Left ventricle myocardium inferior (tissue), 1 donor: ENCODE measurements at regions not wholly inside any gene's neighbourhood (a gene's known extent, or its start where the extent isn't known, plus 50 kb on each side); places are given as distances from the start of the nearest gene placed in this dataset.

Experiments
- DNase-seq: peaks from one replicate; pipeline ENCODE4 v3.0.0-alpha.2; 2020
- H3K27ac ChIP-seq: fragments of 200-600 bp; replicated peaks from 2 replicates; pipeline ENCODE4 v1.8.0; 2021
- H3K27me3 ChIP-seq: fragments of 200-600 bp; 2 replicates; pipeline ENCODE4 v1.8.0; 2021; ENCODE audit warnings: low read depth
- H3K36me3 ChIP-seq: fragments of 200-600 bp; 2 replicates; pipeline ENCODE4 v1.8.0; 2021
- H3K4me1 ChIP-seq: fragments of 200-600 bp; 2 replicates; pipeline ENCODE4 v1.8.0; 2021
- H3K4me3 ChIP-seq: fragments of 200-600 bp; 2 replicates; pipeline ENCODE4 v1.8.0; 2021; ENCODE audit warnings: mild to moderate bottlenecking, moderate library complexity
- H3K9me3 ChIP-seq: fragments of 200-600 bp; replicated peaks from 2 replicates; pipeline ENCODE4 v1.8.0; 2021
- CTCF ChIP-seq: fragments of 200-600 bp; IDR thresholded peaks from 2 replicates; pipeline ENCODE4 v1.8.0; 2021; ENCODE audit warnings: antibody characterized with exemption, mild to moderate bottlenecking, borderline replicate concordance
- intact Hi-C: fragments of 100-400 bp; cut with micrococcal nuclease; formaldehyde crosslinking; loops from one replicate; pipeline ENCODE4 v1.11.0; 2022
- donor health status: DM: no; HTN: yes; CAD: no; lungs with severe emphysema.

DNA sequence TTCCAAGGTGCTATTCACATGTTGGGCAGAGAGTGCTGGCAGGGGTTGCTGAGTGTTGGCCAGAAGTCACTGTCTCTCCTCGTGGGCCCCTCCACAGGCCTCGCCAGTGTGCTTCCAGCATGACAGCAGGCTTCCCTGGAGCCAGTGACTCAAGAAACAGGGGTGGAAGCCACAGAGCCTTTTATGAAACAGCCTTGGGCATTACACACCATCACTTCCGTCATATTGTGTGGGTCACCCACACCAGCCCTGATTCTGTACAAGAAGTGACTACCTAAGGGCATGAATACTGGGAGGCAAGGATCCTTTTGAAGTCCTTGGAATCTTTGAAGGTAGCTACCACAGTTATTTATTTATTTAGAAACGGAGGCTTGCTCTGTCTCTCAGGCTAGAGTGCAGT, 177.6 kb upstream of the UBE3A start:
- no peaks in the 10 kb centered on the region for H3K9me3 ChIP-seq
- H3K4me3 ChIP-seq, result no peak overlapping the region
- no peaks in the 10 kb centered on the region for H3K27me3 ChIP-seq
- H3K36me3 ChIP-seq, result no peaks in the 10 kb centered on the region
- intact Hi-C loops, result no loop called here
- no peak for TF ChIP-seq CTCF
- H3K27ac ChIP-seq, result no peak overlapping the region
- no peaks in the 10 kb centered on the region for H3K4me1 ChIP-seq
- DNase-seq, result no peak

GRCh38 chr15:25613134-25613533, 174.3 kb upstream of the UBE3A start:
- Histone ChIP-seq H3K4me1 (no peaks in the 10 kb centered on the region), H3K27me3 (no peaks in the 10 kb centered on the region), H3K9me3 (no peaks in the 10 kb centered on the region), H3K27ac (no peak overlapping the region), H3K4me3 (no peak overlapping the region), H3K36me3 (no peaks in the 10 kb centered on the region)
- intact Hi-C loops, result no loop called here
- DNase-seq, result no peak
- no peak for TF ChIP-seq CTCF

DNA sequence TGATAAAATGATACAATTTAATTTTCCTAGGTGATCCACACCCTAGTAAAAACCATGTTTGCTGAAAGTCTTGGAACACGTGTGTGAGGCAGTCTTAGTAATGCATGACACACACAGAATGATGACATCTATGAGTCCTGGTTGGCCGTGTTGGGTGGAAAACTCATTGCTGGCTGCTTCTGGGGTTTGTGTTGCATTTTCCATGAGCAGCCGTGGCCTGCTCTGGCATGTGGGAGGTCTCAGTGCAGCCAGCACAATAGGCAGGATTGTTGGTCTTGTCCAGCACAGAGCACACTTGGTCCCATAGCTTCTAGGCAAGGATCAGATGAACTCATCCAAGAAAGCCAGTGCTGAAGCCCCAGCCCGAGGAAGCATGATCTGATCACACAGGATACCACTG, 172.8 kb upstream of the UBE3A start:
- Histone ChIP-seq H3K4me3 (no peak overlapping the region), H3K27me3 (no peaks in the 10 kb centered on the region), H3K36me3 (no peaks in the 10 kb centered on the region), H3K27ac (peak overlapping the region; percentile 11), H3K4me1 (no peaks in the 10 kb centered on the region), H3K9me3 (no peaks in the 10 kb centered on the region)
- no peak for TF ChIP-seq CTCF
- intact Hi-C loops, result no loop called here
- DNase-seq, result peak; percentile 26

GRCh38 chr15:25609371-25609770, 170.5 kb upstream of the UBE3A start:
- TF ChIP-seq CTCF, result no peak
- intact Hi-C loops, result no loop called here
- Histone ChIP-seq H3K36me3 (no peaks in the 10 kb centered on the region), H3K4me3 (no peak overlapping the region), H3K27ac (no peak overlapping the region), H3K27me3 (no peaks in the 10 kb centered on the region), H3K4me1 (no peaks in the 10 kb centered on the region), H3K9me3 (peaks cover 4% of the 10 kb centered on the region)
- DNase-seq, result no peak

GRCh38 chr15:25608926-25609325, 170.1 kb upstream of the UBE3A start:
- TF ChIP-seq CTCF, result no peak
- intact Hi-C loops, result no loop called here
- H3K27me3 ChIP-seq, result no peaks in the 10 kb centered on the region
- no peaks in the 10 kb centered on the region for H3K36me3 ChIP-seq
- peaks cover 7% of the 10 kb centered on the region for H3K9me3 ChIP-seq
- H3K27ac ChIP-seq, result no peak overlapping the region
- no peak overlapping the region for H3K4me3 ChIP-seq
- H3K4me1 ChIP-seq, result no peaks in the 10 kb centered on the region
- DNase-seq, result no peak

GRCh38 chr15:25605151-25605550, 166.3 kb upstream of the UBE3A start:
- intact Hi-C loops, result no loop called here
- H3K9me3 ChIP-seq, result peaks cover 18% of the 10 kb centered on the region

More at GRCh38 chr15:25605151-25605550, 166.3 kb upstream of the UBE3A start:
- no peak for TF ChIP-seq CTCF
- DNase-seq, result no peak
- no peaks in the 10 kb centered on the region for H3K36me3 ChIP-seq
- H3K4me1 ChIP-seq, result no peaks in the 10 kb centered on the region
- no peaks in the 10 kb centered on the region for H3K27me3 ChIP-seq
- no peak overlapping the region for H3K4me3 ChIP-seq
- H3K27ac ChIP-seq, result no peak overlapping the region
